Gastrocnemius medialis (tissue), 4 donors: ENCODE measurements at regions not wholly inside any gene's neighbourhood (a gene's known extent, or its start where the extent isn't known, plus 50 kb on each side); places are given as distances from the start of the nearest gene placed in this dataset.

Experiments
- ATAC-seq, 2 donors: fragments of 150-250 bp; one replicate each; pipeline ENCODE4 v1.9.1; 2016
- DNase-seq, 2 donors: peaks; one replicate each; pipeline ENCODE4 v3.0.0-alpha.2; 2019
- H3K27ac ChIP-seq, 4 donors: fragments of 200-600 bp; sonication (generic); 1 replicate in 1 of 4; 2 replicates in 3 of 4; pipeline ENCODE4 v1.5.1; 2016 to 2018; ENCODE audit warnings: mild to moderate bottlenecking in 2 of 4, moderate library complexity in 1 of 4
- H3K27me3 ChIP-seq, 3 donors: fragments of 200-600 bp; sonication (generic) in 2 of 3; 1 replicate in 1 of 3; 2 replicates in 2 of 3; pipeline versions ENCODE4 v1.5.1 to v1.6.0; 2016 to 2019; ENCODE audit warnings: mild to moderate bottlenecking in 1 of 3, moderate library complexity in 1 of 3
- H3K36me3 ChIP-seq, 2 donors: fragments of 200-600 bp; sonication (generic) in 1 of 2; one replicate each; pipeline ENCODE4 v1.5.1; 2017 to 2018
- H3K4me1 ChIP-seq, 2 donors: fragments of 200-600 bp; sonication (generic) in 1 of 2; one replicate each; pipeline ENCODE4 v1.5.1; 2016 to 2017; ENCODE audit warnings: mild to moderate bottlenecking in 2 of 2
- H3K4me3 ChIP-seq, 4 donors: fragments of 200-600 bp; sonication (generic) in 3 of 4; 1 replicate in 1 of 4; 2 replicates in 3 of 4; pipeline ENCODE4 v1.5.1; 2016 to 2019; ENCODE audit warnings: mild to moderate bottlenecking in 2 of 4
- H3K9me3 ChIP-seq, 3 donors: fragments of 200-600 bp; sonication (generic) in 2 of 3; 1 replicate in 1 of 3; 2 replicates in 2 of 3; pipeline ENCODE4 v1.5.1; 2016 to 2019
- CTCF ChIP-seq, 5 experiments: fragments of 450-650 bp in 3 of 5; fragments of 200-600 bp in 2 of 5; sonication (generic) in 2 of 5; IDR thresholded peaks in 4 of 5; conservative IDR thresholded peaks in 1 of 5; 1 replicate in 4 of 5; 2 replicates in 1 of 5; pipeline ENCODE4 v1.5.1; 2016 to 2019; ENCODE audit warnings: antibody characterized with exemption in 5 of 5, mild to moderate bottlenecking in 3 of 5, moderate library complexity in 3 of 5
- POLR2A ChIP-seq, 2 donors: fragments of 450-650 bp; IDR thresholded peaks; one replicate each; pipeline ENCODE4 v1.6.1; 2017; ENCODE audit warnings: antibody characterized with exemption in 2 of 2, mild to moderate bottlenecking in 2 of 2, moderate library complexity in 2 of 2
- in situ Hi-C, 4 donors: fragments of 200-750 bp; cut with MboI; loops; one replicate each; pipeline versions ENCODE4 v1.15.0 to v1.8.0; 2017; ENCODE audit warnings: low sequenced_read_pairs in 4 of 4
- intact Hi-C: fragments of 100-400 bp; cut with DNase I; formaldehyde crosslinking; loops from one replicate; pipeline ENCODE4 v1.15.1; 2023; ENCODE audit warnings: low total_unique reads

GRCh38 chr2:83155826-83156225, 1303.3 kb downstream of the SUCLG1 start:
- H3K27ac ChIP-seq = no peak overlapping the region
- H3K9me3 ChIP-seq = no peaks in the 10 kb centered on the region
- H3K4me3 ChIP-seq = no peak overlapping the region

GRCh38 chr2:83143946-83144345, 1315.1 kb downstream of the SUCLG1 start:
- H3K9me3 ChIP-seq = no peaks in the 10 kb centered on the region
- DNase-seq (no peak), ATAC-seq (no peak)
- no peaks in the 10 kb centered on the region for H3K36me3 ChIP-seq
- TF ChIP-seq POLR2A (IDR thresholded peaks at IDR 0.05) (no peak), CTCF (IDR thresholded peaks at IDR 0.05 in 4 of 5, conservative IDR thresholded peaks at IDR 0.05 in 1 of 5) (no peak)
- intact Hi-C loops = no loop called here
- H3K4me3 ChIP-seq = no peak overlapping the region
- no peaks in the 10 kb centered on the region for H3K27me3 ChIP-seq
- in situ Hi-C loops = no loop called here
- no peak overlapping the region for H3K27ac ChIP-seq
- H3K4me1 ChIP-seq = no peaks in the 10 kb centered on the region

More at GRCh38 chr2:83155826-83156225, 1303.3 kb downstream of the SUCLG1 start:
- in situ Hi-C loops = no loop called here
- Histone ChIP-seq H3K36me3 (no peaks in the 10 kb centered on the region), H3K27me3 (no peaks in the 10 kb centered on the region), H3K4me1 (no peaks in the 10 kb centered on the region)
- no peak for ATAC-seq
- no peak for DNase-seq
- TF ChIP-seq CTCF (IDR thresholded peaks at IDR 0.05 in 4 of 5, conservative IDR thresholded peaks at IDR 0.05 in 1 of 5) (no peak), POLR2A (IDR thresholded peaks at IDR 0.05) (no peak)
- intact Hi-C loops = no loop called here

- H3K4me1 ChIP-seq = no peaks in the 10 kb centered on the region
- no peaks in the 10 kb centered on the region for H3K27me3 ChIP-seq
- no peak overlapping the region for H3K4me3 ChIP-seq
- H3K27ac ChIP-seq = no peak overlapping the region
- TF ChIP-seq POLR2A (IDR thresholded peaks at IDR 0.05) (no peak), CTCF (IDR thresholded peaks at IDR 0.05 in 4 of 5, conservative IDR thresholded peaks at IDR 0.05 in 1 of 5) (no peak)
- in situ Hi-C loops (no loop called here), intact Hi-C loops (no loop called here)
- DNase-seq = no peak
- no peaks in the 10 kb centered on the region for H3K9me3 ChIP-seq
- no peak for ATAC-seq
- H3K36me3 ChIP-seq = no peaks in the 10 kb centered on the region
Measured at GRCh38 chr2:83142934-83143333, 1316.1 kb downstream of the SUCLG1 start.

GRCh38 chr2:83115606-83116005, 1343.5 kb downstream of the SUCLG1 start:
- intact Hi-C loops = no loop called here
- ATAC-seq = no peak
- TF ChIP-seq CTCF (IDR thresholded peaks at IDR 0.05 in 4 of 5, conservative IDR thresholded peaks at IDR 0.05 in 1 of 5) (no peak), POLR2A (IDR thresholded peaks at IDR 0.05) (no peak)

GRCh38 chr2:83115155-83115554, 1343.9 kb downstream of the SUCLG1 start:
- in situ Hi-C loops = no loop called here

More at GRCh38 chr2:83115606-83116005, 1343.5 kb downstream of the SUCLG1 start:
- Histone ChIP-seq H3K27me3 (no peaks in the 10 kb centered on the region), H3K4me3 (no peak overlapping the region), H3K4me1 (no peaks in the 10 kb centered on the region), H3K27ac (no peak overlapping the region), H3K36me3 (no peaks in the 10 kb centered on the region), H3K9me3 (no peaks in the 10 kb centered on the region)
- in situ Hi-C loops = no loop called here
- no peak for DNase-seq

More at GRCh38 chr2:83115155-83115554, 1343.9 kb downstream of the SUCLG1 start:
- Histone ChIP-seq H3K9me3 (no peaks in the 10 kb centered on the region), H3K4me1 (no peaks in the 10 kb centered on the region), H3K4me3 (no peak overlapping the region), H3K36me3 (no peaks in the 10 kb centered on the region), H3K27me3 (no peaks in the 10 kb centered on the region), H3K27ac (no peak overlapping the region)
- TF ChIP-seq POLR2A (IDR thresholded peaks at IDR 0.05) = no peak
- no peak for ATAC-seq
- intact Hi-C loops = no loop called here
- no peak for DNase-seq
